ENCODE measurements at regions not wholly inside any gene's neighbourhood (a gene's known extent, or its start where the extent isn't known, plus 50 kb on each side); places are given as distances from the start of the nearest gene placed in this dataset.
"Not testable (repeated sequence)": the region's sequence is repeated elsewhere in the genome, so short reads cannot be mapped to it uniquely, and the experiment has no call there.

DNA sequence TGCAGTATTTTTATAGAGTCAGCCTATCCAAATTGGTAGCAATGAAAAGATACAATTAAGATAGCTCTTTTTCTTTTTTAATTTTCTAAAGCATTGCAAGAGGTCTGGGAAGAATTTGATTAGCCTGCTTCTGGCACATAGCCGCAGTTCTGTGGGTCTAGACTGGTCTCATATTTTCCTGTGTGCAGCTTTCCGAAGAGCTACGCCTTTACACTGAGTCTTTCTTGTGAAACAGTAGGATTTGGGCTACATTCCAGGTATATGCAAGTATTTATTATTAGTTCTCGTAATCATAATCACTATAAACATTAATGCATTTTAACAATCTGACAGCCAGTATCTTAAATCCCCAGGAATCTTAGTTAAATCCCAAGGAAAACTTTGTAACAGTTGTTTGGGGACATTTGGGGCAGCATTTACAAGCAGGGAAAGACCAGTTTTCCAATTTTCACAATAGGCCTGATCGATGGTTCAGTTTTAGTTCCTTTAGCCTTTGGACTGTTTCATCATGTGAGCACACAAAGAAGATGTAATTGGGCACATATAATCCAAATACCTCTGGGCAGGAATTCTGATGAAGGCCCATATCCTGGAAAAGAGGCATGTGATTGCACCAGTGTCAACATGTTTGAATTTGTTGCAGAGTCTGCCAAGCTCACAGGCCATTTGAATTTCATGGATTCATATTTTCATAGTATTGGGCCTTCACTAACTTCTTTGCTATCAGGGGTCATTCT, 287.3 kb downstream of the INHBA start:
- no peak overlapping the region for H3K4me3 Mint-ChIP-seq
- no peaks in the 10 kb centered on the region for H3K27me3 Mint-ChIP-seq
- H3K4me1 Mint-ChIP-seq: no peaks in the 10 kb centered on the region
- no peaks in the 10 kb centered on the region for H3K36me3 Mint-ChIP-seq
- no peak overlapping the region for H3K27ac Mint-ChIP-seq
- peaks cover 4% of the 10 kb centered on the region for H3K9me3 Mint-ChIP-seq

DNA sequence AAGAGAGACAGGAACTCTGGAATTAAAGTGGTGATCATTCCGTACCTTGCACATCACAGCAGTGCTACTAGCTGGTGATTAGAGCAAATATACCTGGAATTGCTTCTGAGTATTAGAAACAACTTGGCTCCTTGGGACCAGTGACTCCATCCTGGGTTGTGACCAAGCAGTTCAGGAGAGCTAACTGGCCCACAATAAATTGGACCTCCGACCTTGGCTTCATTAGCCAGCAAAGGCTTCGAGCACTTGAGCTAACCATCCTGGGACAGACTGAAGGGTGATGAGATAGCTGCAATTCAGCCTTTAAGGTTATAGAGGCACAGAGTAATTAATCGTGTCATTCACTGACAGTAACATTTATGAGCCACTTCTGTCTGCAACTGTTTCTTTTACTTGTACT, 287.8 kb downstream of the INHBA start:
- Mint-ChIP-seq H3K36me3 (no peaks in the 10 kb centered on the region), H3K27me3 (no peaks in the 10 kb centered on the region), H3K9me3 (peaks cover 4% of the 10 kb centered on the region), H3K4me3 (no peak overlapping the region), H3K27ac (no peak overlapping the region), H3K4me1 (no peaks in the 10 kb centered on the region)

DNA sequence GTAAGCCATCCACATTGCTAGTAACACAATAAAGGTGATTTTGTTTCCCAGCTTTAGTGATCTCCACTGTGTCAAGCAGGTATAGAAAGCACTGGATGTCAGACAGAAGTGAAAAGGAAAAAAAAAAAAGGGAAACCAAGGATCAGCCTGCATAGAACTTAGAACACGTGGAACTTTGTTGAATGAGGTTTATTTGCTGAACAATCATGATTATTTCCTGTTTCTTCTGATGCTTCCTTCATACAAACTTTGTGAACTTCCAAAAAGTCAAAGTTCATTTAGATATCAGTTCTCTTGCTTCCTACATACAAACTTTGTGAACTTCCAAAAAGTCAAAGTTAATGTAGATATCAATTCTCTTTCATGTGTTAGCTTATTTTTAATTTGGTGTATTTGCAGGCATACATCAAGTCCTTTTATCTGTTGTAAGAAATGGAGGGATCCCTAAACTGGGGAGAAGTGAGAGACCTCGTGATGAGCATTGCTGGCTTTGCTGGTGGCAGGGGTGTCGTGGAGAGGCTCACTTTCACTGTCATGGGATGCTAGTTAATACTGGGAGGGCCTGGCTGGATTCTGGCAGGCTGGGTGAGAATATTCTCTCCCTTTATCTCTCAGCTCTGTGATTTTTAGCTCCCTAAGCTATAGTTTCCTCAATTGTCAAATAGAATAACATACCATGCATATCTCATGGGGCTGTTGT, 298.4 kb downstream of the INHBA start:
- Mint-ChIP-seq H3K27me3 (no peaks in the 10 kb centered on the region), H3K27ac (no peak overlapping the region), H3K36me3 (no peaks in the 10 kb centered on the region), H3K9me3 (peaks cover 17% of the 10 kb centered on the region), H3K4me3 (no peak overlapping the region), H3K4me1 (no peaks in the 10 kb centered on the region)

GRCh38 chr7:41403291-41403690, 299.6 kb downstream of the INHBA start:
- Mint-ChIP-seq H3K27me3 (no peaks in the 10 kb centered on the region), H3K9me3 (peaks cover 17% of the 10 kb centered on the region), H3K36me3 (no peaks in the 10 kb centered on the region), H3K4me3 (no peak overlapping the region), H3K4me1 (no peaks in the 10 kb centered on the region), H3K27ac (no peak overlapping the region)

DNA sequence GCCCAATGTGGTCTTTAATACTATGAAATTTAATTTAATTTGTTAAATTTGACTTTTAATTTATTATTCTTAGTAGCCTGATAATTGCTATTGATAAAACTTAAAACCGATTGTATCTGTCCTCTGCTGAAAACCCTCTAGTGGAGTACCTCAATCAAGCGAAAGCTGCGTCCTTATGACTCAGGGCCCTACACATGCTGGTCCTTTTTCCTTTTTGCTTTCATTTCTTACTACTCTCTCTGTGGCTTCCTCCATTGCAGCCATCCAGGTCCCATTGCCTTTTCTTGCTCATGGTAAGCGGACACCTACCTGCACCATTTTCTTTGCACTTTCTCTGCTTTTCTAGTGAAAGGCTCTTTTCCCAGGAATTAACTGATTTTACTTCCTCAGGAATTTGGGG, 301.1 kb downstream of the INHBA start:
- H3K4me3 Mint-ChIP-seq: no peak overlapping the region
- no peaks in the 10 kb centered on the region for H3K36me3 Mint-ChIP-seq
- H3K27me3 Mint-ChIP-seq: no peaks in the 10 kb centered on the region
- H3K27ac Mint-ChIP-seq: no peak overlapping the region
- no peaks in the 10 kb centered on the region for H3K4me1 Mint-ChIP-seq
- peaks cover 12% of the 10 kb centered on the region for H3K9me3 Mint-ChIP-seq

GRCh38 chr7:41399171-41399570, 303.7 kb downstream of the INHBA start:
- no peaks in the 10 kb centered on the region for H3K4me1 Mint-ChIP-seq
- H3K36me3 Mint-ChIP-seq: no peaks in the 10 kb centered on the region
- no peak overlapping the region for H3K4me3 Mint-ChIP-seq
- H3K27ac Mint-ChIP-seq: no peak overlapping the region
- peaks cover 13% of the 10 kb centered on the region for H3K9me3 Mint-ChIP-seq
- H3K27me3 Mint-ChIP-seq: no peaks in the 10 kb centered on the region

GRCh38 chr7:41391818-41392217, 311.1 kb downstream of the INHBA start:
- no peak overlapping the region for H3K27ac Mint-ChIP-seq
- no peak overlapping the region for H3K4me3 Mint-ChIP-seq
- H3K36me3 Mint-ChIP-seq: no peaks in the 10 kb centered on the region
- H3K4me1 Mint-ChIP-seq: no peaks in the 10 kb centered on the region
- H3K9me3 Mint-ChIP-seq: peaks cover 11% of the 10 kb centered on the region
- H3K27me3 Mint-ChIP-seq: no peaks in the 10 kb centered on the region

DNA sequence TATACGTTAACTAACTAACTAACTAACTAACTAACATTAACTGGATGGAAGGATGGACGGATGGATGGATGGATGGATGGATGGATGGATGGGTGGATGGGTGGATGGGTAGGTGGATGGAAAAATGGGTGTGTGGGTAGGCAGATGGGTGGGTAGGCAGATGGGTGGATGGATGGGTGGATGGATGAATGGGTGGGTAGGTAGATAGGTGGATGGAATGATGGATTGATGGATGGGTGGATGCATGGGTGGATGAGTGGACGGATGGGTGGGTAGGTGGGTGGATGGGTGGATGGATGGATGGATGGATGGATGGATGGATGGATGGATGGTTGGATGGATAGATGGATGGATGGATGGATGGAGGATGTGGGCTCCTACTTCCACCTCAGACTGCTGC, 314.0 kb downstream of the INHBA start:
- H3K9me3 Mint-ChIP-seq, H3K4me1 Mint-ChIP-seq, H3K27ac Mint-ChIP-seq, H3K4me3 Mint-ChIP-seq, H3K36me3 Mint-ChIP-seq, H3K27me3 Mint-ChIP-seq: not testable (repeated sequence)

DNA sequence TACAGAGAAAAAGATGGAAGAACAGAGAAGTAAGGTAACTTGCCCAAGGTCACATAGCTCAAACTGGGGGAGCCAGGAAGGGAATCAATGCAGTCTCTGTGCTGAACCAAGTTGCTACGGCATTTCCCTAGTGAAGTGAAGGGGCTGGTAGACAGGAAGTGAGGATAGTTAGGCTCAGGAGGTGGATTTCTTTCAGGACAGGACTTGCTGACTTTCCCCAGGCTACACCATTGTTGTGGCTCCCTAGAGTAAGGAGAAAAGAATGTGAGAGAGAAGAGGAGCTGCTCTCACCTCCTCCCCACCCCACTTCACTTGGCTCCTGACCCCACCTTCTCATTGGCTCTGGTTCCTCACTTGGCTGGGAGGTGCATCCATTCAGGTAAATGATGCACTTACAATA, 316.9 kb downstream of the INHBA start:
- H3K4me3 Mint-ChIP-seq: no peak overlapping the region
- H3K27me3 Mint-ChIP-seq: no peaks in the 10 kb centered on the region
- H3K9me3 Mint-ChIP-seq: peaks cover 5% of the 10 kb centered on the region
- no peaks in the 10 kb centered on the region for H3K4me1 Mint-ChIP-seq
- H3K36me3 Mint-ChIP-seq: no peaks in the 10 kb centered on the region
- no peak overlapping the region for H3K27ac Mint-ChIP-seq

- Mint-ChIP-seq H3K9me3 (peaks cover 5% of the 10 kb centered on the region), H3K27ac (no peak overlapping the region), H3K36me3 (no peaks in the 10 kb centered on the region), H3K4me1 (no peaks in the 10 kb centered on the region), H3K4me3 (no peak overlapping the region), H3K27me3 (no peaks in the 10 kb centered on the region)
These were observed 318.5 kb downstream of the INHBA start for GRCh38 chr7:41384418-41384817.

GRCh38 chr7:41383596-41383995, 319.3 kb downstream of the INHBA start:
- Mint-ChIP-seq H3K4me3 (no peak overlapping the region), H3K36me3 (no peaks in the 10 kb centered on the region), H3K27me3 (no peaks in the 10 kb centered on the region), H3K4me1 (no peaks in the 10 kb centered on the region), H3K27ac (no peak overlapping the region), H3K9me3 (peaks cover 3% of the 10 kb centered on the region)

DNA sequence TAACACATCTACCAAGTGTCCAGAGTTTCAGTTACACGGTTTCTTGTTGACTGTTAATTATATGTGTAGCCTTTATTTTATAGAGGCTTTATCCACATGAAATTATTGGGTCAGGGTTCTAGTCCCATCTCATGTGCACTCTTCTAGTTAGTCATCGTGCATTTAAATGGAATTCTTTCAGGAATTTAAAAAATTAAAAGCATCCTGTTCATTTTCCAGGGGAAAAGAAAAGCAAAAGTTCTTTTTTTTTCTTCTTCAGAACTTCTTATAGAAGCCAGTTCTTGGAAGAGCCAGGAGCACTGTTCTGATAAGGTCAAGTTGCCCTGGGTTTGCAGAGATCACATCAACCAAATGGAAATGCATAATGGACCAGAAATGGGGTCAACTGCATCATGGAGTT, 324.7 kb downstream of the INHBA start:
- Mint-ChIP-seq H3K4me1 (no peaks in the 10 kb centered on the region), H3K27ac (no peak overlapping the region), H3K9me3 (no peaks in the 10 kb centered on the region), H3K27me3 (no peaks in the 10 kb centered on the region), H3K4me3 (no peak overlapping the region), H3K36me3 (no peaks in the 10 kb centered on the region)

GRCh38 chr7:41375582-41375981, 327.3 kb downstream of the INHBA start:
- Mint-ChIP-seq H3K27ac (no peak overlapping the region), H3K36me3 (no peaks in the 10 kb centered on the region), H3K27me3 (no peaks in the 10 kb centered on the region), H3K9me3 (no peaks in the 10 kb centered on the region), H3K4me1 (no peaks in the 10 kb centered on the region), H3K4me3 (no peak overlapping the region)

GRCh38 chr7:41374150-41374848, 328.6 kb downstream of the INHBA start:
- Mint-ChIP-seq H3K4me1 (no peaks in the 10 kb centered on the region), H3K9me3 (peaks cover 4% of the 10 kb centered on the region), H3K4me3 (no peak overlapping the region), H3K27me3 (no peaks in the 10 kb centered on the region), H3K27ac (no peak overlapping the region), H3K36me3 (no peaks in the 10 kb centered on the region)

DNA sequence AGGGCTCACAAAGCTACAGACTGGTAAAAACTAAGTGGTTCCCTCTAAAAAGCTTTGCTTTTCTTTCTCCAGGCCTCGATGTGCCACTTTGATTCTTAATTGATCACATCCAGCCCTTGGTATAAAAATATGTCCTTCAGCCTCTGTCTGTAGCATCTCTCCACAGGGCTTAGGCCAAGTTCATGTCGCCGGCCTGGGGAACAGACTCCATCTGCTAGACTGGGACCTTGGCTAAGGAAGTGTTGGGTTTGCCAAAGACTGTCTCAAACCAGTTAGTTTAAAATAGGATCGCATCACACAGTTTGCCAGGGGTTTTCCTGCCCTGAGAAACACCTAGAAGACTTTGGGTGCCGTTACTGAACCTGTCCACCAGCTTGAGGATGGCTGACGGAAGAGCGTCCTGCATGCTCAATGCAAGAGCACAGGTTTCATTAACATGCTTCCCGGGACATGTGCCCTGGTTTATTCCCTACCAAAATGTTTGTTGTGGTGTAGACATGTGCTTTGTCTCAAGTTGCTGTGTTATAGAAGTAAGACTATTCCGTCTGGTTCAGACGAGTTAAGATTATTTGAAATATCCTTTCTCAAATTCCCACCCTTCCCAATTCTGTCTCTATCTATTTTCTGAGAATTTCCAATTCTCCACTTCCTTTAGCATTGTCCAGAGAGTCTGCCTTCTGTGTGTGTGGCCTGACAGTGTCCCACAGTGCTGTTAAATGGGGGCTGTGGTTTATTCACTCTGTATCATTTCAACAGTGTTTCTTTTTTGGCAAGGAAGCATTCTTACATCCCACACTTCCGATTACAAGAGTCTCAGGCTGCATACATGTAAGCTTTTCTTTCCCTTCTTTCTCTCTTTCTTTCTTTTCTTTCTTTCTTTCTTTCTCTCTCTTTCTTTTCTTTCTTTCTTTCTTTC, 334.7 kb downstream of the INHBA start:
- H3K4me3 Mint-ChIP-seq: no peak overlapping the region
- H3K27me3 Mint-ChIP-seq: no peaks in the 10 kb centered on the region
- H3K9me3 Mint-ChIP-seq: peaks cover 14% of the 10 kb centered on the region
- no peak overlapping the region for H3K27ac Mint-ChIP-seq
- H3K36me3 Mint-ChIP-seq: no peaks in the 10 kb centered on the region
- no peaks in the 10 kb centered on the region for H3K4me1 Mint-ChIP-seq
